Dermis microvascular lymphatic vessel endothelial cell (primary cell): ENCODE measurements at regions not wholly inside any gene's neighbourhood (a gene's known extent, or its start where the extent isn't known, plus 50 kb on each side); places are given as distances from the start of the nearest gene placed in this dataset.
"Not testable (repeated sequence)": the region's sequence is repeated elsewhere in the genome, so short reads cannot be mapped to it uniquely, and the experiment has no call there.

ENCODE experiments used
- DNase-seq, 2 donors: peaks; one replicate each; pipeline versions ENCODE4 v3.0.0 to v3.0.0-alpha.2; 2010; ENCODE audit warnings: low read depth in 2 of 2

- no peak for DNase-seq
Observed at GRCh38 chr14:85325134-85326017, 204.6 kb upstream of the FLRT2 start.

DNA sequence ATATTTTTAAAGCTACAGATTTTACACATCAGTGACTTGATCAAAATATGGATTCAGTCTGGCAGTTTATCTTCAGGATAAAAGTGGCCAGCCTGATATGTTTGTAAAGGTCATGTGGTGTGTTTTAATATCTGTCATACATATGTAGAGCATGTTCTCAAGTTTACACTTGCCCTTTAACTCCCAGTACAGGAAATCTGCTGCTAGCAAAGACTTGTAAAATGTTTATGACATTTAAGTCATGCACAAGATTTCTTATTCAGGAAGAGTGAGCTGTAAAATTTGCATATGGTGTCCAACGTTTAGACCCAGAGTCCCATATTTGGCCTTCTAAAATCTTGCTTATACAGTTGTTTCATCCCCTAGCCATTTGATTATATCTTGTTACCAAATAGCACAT is 197.5 kb upstream of the FLRT2 start:
- DNase-seq, result no peak

GRCh38 chr14:85333313-85333712 is 196.6 kb upstream of the FLRT2 start:
- peak; percentile 68 to 84 for DNase-seq

- no peak for DNase-seq
Observed at GRCh38 chr14:85333841-85334240, 196.1 kb upstream of the FLRT2 start.

GRCh38 chr14:85334316-85334715 is 195.6 kb upstream of the FLRT2 start:
- no peak for DNase-seq

- DNase-seq, result peak; percentile 34 to 58
Observed at GRCh38 chr14:85336257-85336656, 193.7 kb upstream of the FLRT2 start.

- peak; percentile 100 for DNase-seq
Observed at GRCh38 chr14:85336817-85337216, 193.1 kb upstream of the FLRT2 start.

DNA sequence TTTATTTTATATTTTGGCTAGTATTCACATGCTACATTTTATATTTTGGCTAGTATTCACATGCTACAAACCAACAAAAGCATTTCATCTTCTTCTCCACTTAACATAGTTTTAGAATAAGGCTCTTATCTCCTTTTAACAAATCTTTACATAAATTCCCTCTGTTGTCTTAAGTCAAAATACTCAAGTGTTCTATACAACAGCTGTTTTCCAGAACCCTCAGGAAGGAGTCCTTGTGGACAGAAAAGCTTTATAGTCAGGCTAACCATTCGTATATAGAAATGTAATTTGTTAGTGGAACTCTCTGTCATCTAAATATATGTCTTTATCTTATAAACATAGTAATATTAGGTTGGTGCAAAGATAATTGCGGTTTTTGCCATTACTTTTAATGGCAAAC is 191.0 kb upstream of the FLRT2 start:
- no peak for DNase-seq

DNA sequence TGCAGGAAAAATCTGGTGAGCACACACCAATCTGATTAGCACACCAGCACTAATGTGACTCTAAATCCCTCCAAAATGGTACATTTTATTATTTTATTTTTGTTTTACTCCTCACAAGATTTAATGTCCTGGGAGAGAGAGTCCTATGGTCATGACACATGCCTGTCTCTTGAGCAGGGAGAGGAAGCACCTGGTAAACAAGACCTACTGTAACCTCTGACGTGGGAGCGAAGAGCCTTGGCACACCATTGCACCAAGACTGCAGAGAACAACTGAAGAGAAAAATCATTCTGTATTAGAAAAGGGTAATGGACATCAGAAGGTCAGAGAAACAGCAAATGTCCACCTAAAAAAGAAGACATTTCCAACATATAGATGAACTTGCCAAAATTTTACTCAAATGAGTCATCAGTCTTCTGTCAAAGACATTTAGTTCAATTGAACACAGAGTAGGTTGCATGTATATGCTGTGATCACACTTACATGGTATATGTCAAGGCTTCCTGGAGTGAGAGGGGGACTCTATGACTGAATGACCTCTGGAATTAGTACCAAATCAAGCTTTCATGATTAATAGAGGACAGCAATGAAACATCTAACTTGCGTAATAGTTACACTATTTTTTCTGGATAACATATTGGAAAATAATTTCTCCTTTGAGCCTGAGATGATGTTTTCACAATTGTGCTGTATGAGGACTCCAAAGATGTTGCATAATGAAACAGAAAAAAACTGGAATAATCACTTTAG is 186.9 kb upstream of the FLRT2 start:
- peak; percentile 40 to 77 for DNase-seq

DNA sequence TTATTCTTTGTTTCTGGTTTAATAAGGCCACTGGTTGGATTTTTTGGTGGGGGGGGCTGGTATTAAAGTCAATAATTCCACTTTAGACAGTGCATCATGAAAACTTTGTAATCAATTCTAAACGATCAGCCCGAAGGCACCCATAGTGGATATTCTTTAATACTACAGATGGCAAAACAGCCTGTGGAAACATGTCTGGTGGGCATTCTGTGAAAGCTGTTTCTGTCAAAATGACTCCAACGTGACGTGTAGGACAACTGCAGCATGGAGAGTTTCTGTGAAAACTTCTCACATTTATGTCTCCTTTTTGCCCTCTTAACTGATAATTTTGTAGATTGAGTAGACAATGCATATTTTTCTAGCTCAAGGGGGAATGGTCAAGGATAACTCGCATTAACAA is 185.8 kb upstream of the FLRT2 start:
- no peak for DNase-seq

DNA sequence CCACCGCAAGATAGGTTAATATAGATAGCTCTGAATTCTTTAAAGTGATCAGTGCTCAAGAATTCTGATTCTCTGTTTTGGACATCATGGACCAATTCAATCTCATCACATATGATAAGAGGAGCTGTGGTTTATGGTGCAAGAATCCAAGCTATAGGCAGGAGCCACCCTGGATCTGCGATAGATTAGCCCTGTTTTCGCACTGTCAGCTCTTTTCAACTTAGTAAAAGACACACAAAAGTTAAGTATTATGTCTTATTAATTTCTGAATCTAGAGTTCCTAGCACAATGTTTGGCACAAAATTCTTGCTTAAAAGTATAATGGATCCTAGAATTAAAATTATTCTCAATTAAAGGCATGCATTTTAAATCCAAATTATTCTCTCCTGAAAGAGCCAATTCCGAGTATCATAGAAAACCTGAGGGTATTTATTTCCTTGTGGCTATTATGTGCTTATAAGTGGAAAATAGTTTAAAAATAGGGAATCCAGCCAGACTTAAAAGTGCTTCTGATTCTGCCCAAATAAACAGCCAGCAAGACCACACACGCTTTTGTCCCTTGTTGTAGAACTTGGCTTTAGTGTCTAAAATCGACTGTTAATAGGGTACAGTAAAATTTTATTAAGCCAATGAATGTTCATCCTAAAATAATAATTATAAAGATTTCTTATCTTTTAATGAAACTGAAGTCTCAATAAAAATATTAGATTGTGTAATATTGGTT is 184.9 kb upstream of the FLRT2 start:
- DNase-seq, result no peak

- no peak for DNase-seq
Observed at GRCh38 chr14:85350667-85351066, 179.3 kb upstream of the FLRT2 start.

DNA sequence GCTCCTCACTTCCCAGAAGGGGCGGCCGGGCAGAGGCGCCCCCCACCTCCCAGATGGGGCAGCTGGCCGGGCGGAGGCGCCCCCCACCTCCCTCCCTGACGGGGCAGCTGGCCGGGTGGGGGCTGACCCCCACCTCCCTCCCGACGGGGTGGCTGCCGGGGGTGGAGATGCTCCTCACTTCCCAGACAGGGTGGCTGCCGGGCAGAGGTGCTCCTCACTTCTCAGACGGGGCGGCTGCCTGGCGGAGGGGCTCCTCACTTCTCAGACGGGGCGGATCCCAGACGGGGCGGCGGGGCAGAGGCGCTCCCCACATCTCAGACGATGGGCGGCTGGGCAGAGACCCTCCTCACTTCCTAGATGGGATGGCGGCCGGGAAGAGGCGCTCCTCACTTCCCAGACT is 177.4 kb upstream of the FLRT2 start:
- not testable (repeated sequence) for DNase-seq

DNA sequence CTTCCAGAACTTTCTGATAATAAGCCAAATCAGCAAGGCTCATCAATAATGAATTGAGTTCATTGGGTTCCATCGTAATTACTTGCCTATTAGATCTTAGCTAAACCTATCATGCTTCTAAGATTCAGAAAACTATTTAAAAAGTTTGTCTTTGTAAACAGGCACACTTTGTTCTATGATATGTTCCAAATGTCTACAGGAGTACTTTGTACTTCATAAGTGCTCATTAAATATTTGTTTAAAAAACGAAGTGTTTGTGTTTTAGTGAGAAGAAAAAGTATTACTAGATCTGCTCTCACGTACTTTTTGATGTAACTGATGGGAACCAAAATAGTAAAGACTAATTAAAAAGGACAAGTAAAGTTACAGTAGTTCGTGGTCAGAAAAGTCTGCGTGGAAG is 172.8 kb upstream of the FLRT2 start:
- DNase-seq, result no peak

GRCh38 chr14:85358136-85358785 is 171.7 kb upstream of the FLRT2 start:
- DNase-seq, result peak in 1 of 2 donors; percentile 47

DNA sequence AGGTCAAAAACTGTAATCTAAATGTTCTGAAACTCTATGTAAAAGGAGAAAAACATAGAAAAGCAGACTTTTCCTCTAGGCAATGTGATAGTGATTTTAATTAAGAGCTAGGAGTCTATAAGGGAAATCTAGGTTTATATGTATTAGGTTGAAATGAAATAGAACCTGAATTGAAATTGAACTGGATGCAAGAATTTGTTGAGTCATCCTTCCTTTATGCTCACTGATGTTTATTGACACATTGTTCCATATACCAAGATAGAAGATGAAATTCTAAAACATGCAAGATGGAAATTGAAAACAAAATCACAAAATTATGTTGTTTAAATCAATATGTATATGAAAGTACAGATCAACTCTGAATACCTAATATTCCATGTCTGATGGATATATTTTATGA is 170.4 kb upstream of the FLRT2 start:
- DNase-seq, result peak in 1 of 2 donors; percentile 30

DNA sequence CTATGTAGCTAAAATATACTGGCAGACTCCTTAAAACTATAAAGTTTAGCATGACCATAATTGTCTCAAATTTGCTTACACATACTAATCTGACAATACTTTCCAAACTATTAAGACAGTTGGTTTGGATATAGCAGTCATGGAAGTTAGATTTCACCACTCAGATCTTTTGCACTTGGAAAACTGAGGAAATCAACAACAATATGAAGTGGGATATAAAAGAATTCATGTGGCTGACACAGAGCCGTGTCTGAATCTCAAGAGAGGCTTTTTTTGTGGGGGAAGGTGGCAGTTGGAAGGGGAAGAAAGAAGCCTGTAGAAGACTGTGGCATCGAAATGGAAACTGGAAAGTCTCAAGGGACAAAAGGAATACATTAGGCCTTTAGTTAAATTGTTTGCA is 166.6 kb upstream of the FLRT2 start:
- no peak for DNase-seq

DNA sequence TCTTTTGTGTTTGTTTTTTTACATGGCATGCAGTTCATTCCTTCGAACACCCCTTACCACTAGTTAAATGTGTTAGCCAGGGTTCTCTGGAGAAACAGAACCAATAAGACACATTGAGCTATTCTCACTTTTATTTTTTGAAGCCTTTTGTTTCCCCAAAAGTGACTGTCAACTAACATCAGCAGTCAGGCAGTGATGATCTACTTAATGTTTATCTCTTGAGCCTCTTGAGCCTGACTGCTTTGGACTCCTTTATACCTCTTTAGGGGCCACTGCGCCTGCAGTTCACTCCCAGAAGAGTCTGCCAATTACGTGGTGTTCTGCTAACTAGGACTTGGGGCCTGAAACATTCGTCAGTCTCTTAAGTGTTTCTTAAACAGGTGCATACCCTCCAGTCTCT is 163.7 kb upstream of the FLRT2 start:
- no peak for DNase-seq

DNA sequence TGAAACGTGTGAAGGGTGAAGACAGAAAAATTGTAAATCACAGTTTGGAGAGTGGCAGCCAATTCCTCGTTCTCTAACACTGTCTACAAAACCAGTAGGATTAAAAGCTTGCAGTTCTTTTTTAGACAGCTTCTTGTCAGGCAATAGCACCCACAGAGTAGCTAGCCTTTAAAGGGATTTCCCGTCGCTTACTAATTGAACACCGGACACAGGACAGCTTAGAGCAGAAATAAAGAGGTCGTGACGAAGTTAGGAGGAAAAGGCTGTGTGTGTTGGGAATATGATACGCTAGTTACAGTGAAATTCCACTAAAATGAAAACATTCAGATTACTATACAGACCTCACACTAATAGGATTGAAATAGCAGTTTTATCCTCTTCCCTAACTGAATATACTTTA is 149.1 kb upstream of the FLRT2 start:
- peak; percentile 24 to 68 for DNase-seq

GRCh38 chr14:85382341-85382740 is 147.6 kb upstream of the FLRT2 start:
- no peak for DNase-seq

DNA sequence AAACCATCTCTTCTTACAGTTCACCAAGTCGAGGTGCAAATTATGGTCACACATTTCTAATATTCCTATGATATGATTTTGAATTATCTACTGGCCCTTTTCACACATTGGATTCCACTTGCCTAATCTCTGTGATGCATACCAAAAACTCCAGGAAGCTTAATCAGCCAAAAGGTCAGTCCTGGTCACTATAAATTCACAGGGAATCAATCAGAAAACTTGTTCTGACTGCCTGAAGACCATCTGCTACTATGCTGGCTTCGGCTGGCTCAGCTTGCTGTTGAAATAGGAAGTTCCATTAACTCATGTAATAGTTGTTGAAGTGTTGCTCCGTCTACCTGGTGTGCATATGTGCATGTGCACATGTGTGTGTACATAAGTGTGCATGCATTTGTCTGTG is 142.8 kb upstream of the FLRT2 start:
- peak in 1 of 2 donors; percentile 37 for DNase-seq

DNA sequence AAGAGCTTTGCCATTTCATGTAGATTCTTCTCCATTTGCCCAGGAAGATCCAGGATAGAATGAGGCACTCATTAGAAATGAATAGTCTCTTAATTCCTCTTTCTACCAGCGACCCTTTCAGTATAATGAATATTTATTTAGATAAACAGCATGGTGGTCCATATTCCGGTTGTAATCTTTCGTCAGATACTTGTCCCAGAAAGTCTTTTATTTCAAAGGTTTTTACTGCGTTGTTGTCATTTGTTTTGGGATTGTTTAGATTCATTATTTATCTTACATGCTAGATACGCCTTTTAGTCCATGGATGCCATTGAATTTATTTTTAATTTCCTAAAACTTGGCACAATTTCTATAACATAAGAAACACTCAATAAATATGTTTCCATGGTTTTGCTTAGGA is 139.7 kb upstream of the FLRT2 start:
- no peak for DNase-seq
